ENCODE measurements at regions not wholly inside any gene's neighbourhood (a gene's known extent, or its start where the extent isn't known, plus 50 kb on each side); places are given as distances from the start of the nearest gene placed in this dataset.

GRCh38 chr9:135347461-135347860 lies 132.1 kb upstream of the PPP1R26 start:
- no peaks in the 10 kb centered on the region; the same call in 2 of the 3 replicates for H3K9me3 ChIP-seq
- ATAC-seq (no peak), FAIRE-seq (no peak), DNase-seq (ENCODE audit: low read depth in 1 of 2, low spot score in 1 of 2) (no peak)
- no peak overlapping the region for H3K4me2 ChIP-seq
- no peak overlapping the region for H3K4me3 ChIP-seq
- TF ChIP-seq NFE2L2 (conservative IDR thresholded peaks at IDR 0.05; ENCODE audit: low read length): no peak
- no peak for TF ChIP-seq CHD2 (IDR thresholded peaks at IDR 0.05; ENCODE audit: low read length, partially characterized antibody)
- TF ChIP-seq ATOH8 (CRISPR knock-in tag; IDR thresholded peaks at IDR 0.05; ENCODE audit: low read depth): no peak
- no peak for TF ChIP-seq GATA3 (IDR thresholded peaks at IDR 0.05; ENCODE audit: borderline replicate concordance)
- TF ChIP-seq ESRRA (IDR thresholded peaks at IDR 0.05; ENCODE audit: borderline replicate concordance, low read length): no peak
- no peak for TF ChIP-seq ZFP36 (IDR thresholded peaks at IDR 0.05; ENCODE audit: borderline replicate concordance, partially characterized antibody)
- no peak for TF ChIP-seq ZC3H11A (IDR thresholded peaks at IDR 0.05)
- no peak for TF ChIP-seq NR3C1 (IDR thresholded peaks at IDR 0.05)
- no peak for TF ChIP-seq HOXB13 (CRISPR knock-in tag; IDR thresholded peaks at IDR 0.05; ENCODE audit: low read depth)
- TF ChIP-seq MAX (IDR thresholded peaks at IDR 0.05): no peak
- TF ChIP-seq FOSB (CRISPR knock-in tag; IDR thresholded peaks at IDR 0.05): no peak
- no peak for TF ChIP-seq PHF8 (IDR thresholded peaks at IDR 0.05; ENCODE audit: borderline replicate concordance, low read depth)
- TF ChIP-seq HES2 (IDR thresholded peaks at IDR 0.05): no peak
- no peak for TF ChIP-seq ELK1 (IDR thresholded peaks at IDR 0.05; ENCODE audit: low read depth, low read length)
- no peak for TF ChIP-seq MAFK (IDR thresholded peaks at IDR 0.05; ENCODE audit: partially characterized antibody)
- TF ChIP-seq MAZ (IDR thresholded peaks at IDR 0.05; ENCODE audit: borderline replicate concordance, low read depth, low read length): no peak
- no peak for TF ChIP-seq KDM5A (IDR thresholded peaks at IDR 0.05)
- H3K4me1 ChIP-seq: no peaks in the 10 kb centered on the region
- ChIA-PET POLR2A (no interaction called here), CTCF (interaction anchor here (1.3 to 15.9 kb wide), 3 partner anchors 8 to 263 kb away, joined by 7 to 196 read pairs (median 24); partner anchors contain the start of gene OLFM1)
- 25% methylated on average over 14 of the region's 14 CpGs for WGBS (ENCODE audit: missing lambda C conversion rate)
- H3K27ac ChIP-seq: no peak overlapping the region

GRCh38 chr9:135348076-135348787 lies 131.3 kb upstream of the PPP1R26 start:
- CTCF ChIA-PET: interaction anchor here (1.3 to 15.9 kb wide), 3 partner anchors 9 to 264 kb away, joined by 7 to 196 read pairs (median 24); partner anchors contain the start of gene OLFM1
- DNase-seq (ENCODE audit: low read depth in 1 of 2, low spot score in 1 of 2): no peak
- no peak for FAIRE-seq
- WGBS (ENCODE audit: missing lambda C conversion rate): 28% methylated on average over 17 of the region's 23 CpGs
- no peak overlapping the region for H3K27ac ChIP-seq
- no peak for ATAC-seq
- H3K4me2 ChIP-seq: no peak overlapping the region
- H3K9me3 ChIP-seq: no peaks in the 10 kb centered on the region; the same call in 2 of the 3 replicates
- POLR2A ChIA-PET: no interaction called here
- H3K4me1 ChIP-seq: no peaks in the 10 kb centered on the region
- TF ChIP-seq SREBF2 (IDR thresholded peaks at IDR 0.05) (no peak), ZSCAN20 (CRISPR knock-in tag; IDR thresholded peaks at IDR 0.05) (no peak), REST (IDR thresholded peaks at IDR 0.05) (no peak), CTCF (IDR thresholded peaks at IDR 0.05) (no peak), ATOH8 (CRISPR knock-in tag; IDR thresholded peaks at IDR 0.05; ENCODE audit: low read depth) (no peak), RARB (CRISPR knock-in tag; IDR thresholded peaks at IDR 0.05) (no peak), MYC (IDR thresholded peaks at IDR 0.05; ENCODE audit: borderline replicate concordance, low read length) (no peak), RCOR1 (IDR thresholded peaks at IDR 0.05; ENCODE audit: low read depth, low read length) (no peak), HDAC2 (IDR thresholded peaks at IDR 0.05) (no peak), RNF2 (IDR thresholded peaks at IDR 0.05; ENCODE audit: borderline replicate concordance, low read depth) (no peak), HOXB5 (CRISPR knock-in tag; IDR thresholded peaks at IDR 0.05) (no peak), FOXS1 (CRISPR knock-in tag; IDR thresholded peaks at IDR 0.05) (no peak)
- no peak overlapping the region for H3K4me3 ChIP-seq

Data from A549 (cell line).